GM19023 (cell line): ENCODE measurements at regions not wholly inside any gene's neighbourhood (a gene's known extent, or its start where the extent isn't known, plus 50 kb on each side); places are given as distances from the start of the nearest gene placed in this dataset.
"Not testable (repeated sequence)": the region's sequence is repeated elsewhere in the genome, so short reads cannot be mapped to it uniquely, and the experiment has no call there.

Source experiments
- ATAC-seq: cut with Tn5 transposase; IDR thresholded peaks from one replicate; pipeline ENCODE4 v1.9.1; 2021; ENCODE audit warnings: mild to moderate bottlenecking, moderate library complexity; ENCODE audit not compliant: unreplicated experiment

DNA sequence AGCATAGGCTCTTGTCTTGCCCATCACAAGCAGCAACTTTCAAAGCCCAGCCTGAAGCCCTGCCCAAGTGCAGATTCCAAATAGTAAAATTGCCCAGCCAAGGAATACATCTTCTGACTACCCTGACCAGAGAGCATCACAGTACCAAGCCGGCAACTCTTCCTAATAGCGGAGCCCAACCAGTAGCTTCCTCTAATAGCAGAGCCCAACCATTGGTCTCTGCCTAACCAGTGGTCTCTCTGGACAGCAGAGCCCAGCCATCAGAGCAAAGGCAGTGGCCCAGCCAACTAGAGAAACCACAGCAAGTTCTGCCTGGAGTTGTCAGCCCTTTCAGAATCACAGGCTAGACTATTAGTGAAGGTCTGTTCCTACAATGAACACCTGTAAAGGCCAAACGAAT lies 285.6 kb downstream of the HGF start:
- ATAC-seq: no peak

DNA sequence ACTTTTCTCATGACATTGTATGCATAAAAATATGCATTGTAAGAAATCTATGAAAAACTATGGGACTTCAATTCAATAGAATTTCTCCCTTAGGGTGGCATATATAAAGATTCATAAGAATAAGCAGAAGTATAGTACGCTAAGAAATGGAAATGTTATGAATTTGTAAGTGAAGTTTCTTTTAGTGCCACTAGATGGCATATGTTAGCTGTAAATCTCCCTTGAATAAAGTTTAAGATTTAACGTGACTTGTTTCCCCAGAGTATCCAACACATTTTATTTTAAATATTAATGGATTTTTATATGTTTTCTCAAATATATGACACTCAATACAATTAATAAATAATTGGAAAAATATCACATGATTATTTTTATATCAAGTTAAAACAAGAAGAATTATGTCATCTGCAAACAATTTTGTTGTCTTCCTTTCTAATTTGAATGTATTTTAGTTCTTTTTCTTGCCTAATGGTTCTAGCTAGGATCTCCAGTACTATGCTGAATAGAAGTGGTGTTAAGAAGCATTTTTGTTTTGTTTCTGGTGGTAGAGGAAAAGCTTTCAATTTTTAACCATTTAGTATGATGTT lies 287.2 kb downstream of the HGF start:
- ATAC-seq: no peak

DNA sequence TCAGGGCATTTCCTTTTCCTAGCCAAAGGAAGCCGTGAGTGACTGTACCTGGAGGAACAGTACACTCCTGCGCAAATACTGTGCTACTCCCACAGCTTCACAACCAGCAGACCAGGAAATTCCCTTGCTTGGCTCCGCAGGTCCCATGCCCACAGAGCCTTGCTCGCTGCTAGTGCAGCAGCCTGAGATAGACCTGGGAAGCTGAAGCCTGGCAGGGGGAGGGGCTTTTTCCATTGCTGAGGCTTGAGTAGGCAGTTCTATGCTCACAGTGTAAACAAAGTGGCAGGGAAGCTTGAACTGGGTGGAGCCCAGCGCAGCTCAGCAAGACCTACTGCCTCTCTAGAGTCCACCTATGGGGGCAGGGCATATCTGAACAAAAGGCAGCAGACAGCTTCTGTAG lies 291.2 kb downstream of the HGF start:
- ATAC-seq: no peak

DNA sequence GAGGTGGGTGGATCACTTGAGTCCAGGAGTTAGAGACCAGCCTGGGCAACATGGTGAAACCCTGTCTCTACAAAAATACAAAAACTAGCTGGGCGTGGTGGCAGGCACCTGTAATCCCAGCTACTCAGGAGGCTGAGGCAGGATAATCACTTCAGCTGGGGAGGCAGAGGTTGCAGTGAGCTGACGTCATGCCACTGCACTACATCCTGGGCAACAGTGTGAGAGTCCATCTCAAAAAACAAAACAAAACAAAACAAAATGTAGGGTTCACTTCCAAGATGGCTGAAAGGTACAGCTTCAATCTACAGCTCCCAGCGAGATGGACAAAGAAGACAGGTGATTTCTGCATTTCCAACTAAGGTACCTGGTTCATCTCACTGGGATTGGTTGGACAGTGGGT lies 291.6 kb downstream of the HGF start:
- not testable (repeated sequence) for ATAC-seq

DNA sequence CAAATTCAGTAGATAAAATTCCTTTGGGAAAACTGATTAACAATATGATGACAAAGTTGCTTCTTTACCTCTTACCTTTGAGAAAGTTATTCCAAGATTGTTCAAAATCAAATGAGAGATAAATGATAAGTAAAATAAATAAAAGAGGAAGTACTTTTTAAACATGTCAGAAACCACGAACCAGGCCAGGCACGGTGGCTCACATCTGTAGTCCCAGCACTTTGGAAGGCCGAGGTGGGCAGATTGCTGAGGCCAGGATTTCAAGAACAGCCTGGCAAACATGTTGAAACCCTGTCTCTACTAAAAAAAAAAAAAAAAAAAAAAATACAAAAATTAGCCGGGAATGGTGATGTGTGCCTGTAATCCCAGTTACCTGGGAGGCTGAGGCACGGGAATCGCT lies 296.6 kb downstream of the HGF start:
- ATAC-seq: no peak

DNA sequence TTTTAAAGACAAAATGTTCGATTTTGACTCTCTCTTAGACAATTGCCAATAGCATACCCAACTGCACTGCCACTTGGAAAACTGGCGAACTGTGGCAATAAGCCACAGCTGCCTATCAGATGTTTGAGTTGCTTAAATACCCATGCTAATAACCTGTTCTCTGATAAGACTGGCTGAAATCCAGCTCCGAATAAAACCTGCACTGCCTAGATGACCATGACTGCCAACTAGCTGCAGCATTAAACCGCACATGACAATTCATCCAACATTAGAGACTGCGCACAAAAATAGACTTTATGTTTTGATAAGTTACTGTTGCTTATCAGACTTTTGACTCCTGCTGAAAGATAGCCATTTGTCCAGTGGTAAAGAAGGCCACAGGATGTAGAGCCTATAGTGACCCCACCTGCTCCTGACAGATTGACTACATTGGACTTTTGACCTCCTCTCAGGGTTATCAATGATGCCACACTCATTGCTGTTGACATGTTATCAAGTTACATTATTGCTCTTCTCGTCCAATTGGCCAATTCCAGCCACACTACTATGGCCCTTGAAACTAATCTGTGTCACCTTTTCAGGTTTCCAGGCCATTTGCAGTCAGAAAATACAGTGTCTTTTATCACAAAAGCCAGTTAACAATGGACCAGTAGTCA lies 299.0 kb downstream of the HGF start:
- no peak for ATAC-seq

DNA sequence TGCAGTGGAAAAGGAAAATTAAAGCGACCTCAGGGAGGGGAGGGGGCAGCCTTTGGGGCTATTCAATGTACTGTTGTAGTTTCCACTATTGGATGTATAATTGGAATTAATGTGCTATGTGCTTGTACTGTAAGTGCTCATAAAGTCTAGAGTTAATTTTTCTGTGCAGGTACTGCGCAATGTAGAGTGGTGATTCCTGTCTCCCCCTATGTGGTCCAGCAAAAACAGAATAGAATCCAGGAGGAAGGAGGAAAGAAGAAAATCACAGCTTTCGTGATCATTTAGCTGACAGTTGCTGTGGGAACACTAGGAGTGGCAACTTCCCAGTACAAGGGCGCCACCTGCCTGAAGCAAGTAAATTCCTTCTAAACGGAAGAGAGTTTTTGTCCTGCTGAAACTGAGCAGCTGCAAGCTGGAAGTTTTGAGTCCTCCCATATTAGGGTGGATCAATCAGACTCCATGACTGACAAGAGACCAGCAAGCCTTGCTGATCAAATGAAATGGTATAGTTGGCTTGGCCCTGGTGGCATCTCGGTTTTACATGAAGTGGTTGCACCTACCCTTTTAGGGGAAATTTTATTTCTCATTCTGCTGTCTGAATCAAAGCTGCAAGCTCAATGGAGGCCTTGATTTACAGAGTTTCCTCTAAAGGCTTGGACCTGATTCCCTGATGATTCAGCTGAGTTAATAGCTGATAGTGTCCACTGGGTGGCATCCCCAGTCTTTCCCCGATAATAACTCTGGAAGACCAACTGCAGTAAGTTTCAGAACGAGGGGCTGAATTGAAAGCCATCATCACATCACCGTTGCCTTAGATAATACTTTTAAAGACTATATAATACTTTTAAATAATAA lies 299.8 kb downstream of the HGF start:
- ATAC-seq: no peak

DNA sequence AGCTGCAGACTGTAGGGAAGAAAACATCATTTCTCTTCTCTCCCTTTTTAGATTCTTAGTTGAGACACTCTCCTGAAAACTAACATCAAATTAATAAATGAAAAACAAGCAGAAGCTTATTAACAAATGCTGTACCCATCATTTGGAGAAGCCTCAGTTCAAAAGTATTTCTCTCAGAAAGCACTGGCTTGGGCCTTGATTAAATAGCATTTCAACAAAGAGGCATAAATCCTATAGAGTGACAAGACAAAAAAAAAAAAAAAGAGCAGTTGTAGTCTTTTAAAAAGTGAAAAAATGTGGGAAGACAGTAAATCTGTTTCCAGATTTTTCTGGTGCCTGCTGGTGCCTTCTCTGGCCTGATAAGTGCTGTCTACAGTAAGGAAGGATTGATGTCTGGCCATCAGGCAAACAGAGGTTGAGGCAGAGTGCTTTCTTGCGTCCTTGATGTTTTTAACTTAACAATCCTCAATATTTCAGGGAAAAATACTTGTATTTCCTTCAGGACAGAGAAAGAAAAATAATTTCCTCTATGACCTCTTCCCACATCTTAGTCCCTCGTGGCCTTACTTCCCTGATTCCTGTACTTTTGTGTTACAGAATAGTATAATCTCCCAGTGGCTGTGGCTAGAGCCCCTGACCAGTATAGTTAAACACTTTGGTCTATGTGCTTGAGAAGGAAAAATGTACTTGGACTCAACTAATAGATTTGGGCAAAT lies 300.5 kb downstream of the HGF start:
- no peak for ATAC-seq

DNA sequence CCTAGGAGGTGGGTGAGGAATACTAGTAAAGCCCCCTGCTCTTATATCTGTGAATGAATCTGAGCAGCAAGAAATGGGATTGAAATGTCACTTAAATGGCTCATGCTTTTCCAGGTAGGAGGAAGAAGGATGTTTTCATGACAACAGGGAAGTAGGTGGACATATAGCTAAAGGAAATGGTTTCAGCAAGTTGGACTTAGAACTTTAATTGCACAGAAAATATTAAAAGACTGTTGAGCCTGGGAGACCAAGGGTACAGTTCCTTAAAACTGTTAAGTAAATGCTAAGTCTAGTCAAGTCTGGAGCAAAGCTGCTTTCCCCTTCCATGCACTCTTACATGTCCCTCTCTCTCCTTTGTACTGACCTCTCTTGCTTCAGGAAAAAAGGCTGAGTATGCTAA lies 301.3 kb downstream of the HGF start:
- no peak for ATAC-seq

DNA sequence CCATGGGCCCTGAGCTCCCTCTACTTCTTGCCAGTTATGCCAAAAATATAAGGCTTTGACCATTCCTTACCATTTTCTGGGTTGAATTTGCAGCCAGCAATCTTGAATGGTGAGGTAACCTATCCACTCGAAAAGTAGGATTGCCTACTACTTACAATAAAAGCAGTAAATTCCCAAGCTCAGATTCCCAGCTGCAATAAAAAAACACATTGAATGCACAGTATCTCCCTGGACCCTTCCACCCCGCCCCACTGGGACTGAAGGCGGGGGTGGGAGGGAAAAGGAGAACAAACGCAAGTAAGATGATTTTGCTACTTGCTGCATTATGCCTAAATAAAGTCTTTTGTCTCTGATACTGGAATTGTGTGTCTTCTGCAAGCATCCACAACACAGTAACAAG lies 301.9 kb downstream of the HGF start:
- no peak for ATAC-seq

DNA sequence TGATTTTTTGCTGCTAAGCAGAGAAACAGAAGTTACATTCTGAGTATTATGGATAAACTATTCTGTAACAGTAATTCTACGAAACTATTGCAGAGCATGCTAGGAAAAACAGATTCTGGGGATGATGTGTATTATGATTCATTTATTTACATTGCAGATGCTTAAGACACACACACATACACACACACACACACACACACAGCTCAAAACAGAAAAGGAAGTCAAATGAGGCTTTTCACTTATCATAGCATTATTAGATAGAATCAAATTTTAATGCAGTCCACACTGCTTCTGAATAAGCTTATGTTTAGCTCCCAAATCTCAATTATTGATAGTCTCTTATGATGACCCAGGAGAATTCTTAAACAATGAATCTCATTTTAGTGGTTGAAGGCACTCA lies 307.2 kb downstream of the HGF start:
- no peak for ATAC-seq

DNA sequence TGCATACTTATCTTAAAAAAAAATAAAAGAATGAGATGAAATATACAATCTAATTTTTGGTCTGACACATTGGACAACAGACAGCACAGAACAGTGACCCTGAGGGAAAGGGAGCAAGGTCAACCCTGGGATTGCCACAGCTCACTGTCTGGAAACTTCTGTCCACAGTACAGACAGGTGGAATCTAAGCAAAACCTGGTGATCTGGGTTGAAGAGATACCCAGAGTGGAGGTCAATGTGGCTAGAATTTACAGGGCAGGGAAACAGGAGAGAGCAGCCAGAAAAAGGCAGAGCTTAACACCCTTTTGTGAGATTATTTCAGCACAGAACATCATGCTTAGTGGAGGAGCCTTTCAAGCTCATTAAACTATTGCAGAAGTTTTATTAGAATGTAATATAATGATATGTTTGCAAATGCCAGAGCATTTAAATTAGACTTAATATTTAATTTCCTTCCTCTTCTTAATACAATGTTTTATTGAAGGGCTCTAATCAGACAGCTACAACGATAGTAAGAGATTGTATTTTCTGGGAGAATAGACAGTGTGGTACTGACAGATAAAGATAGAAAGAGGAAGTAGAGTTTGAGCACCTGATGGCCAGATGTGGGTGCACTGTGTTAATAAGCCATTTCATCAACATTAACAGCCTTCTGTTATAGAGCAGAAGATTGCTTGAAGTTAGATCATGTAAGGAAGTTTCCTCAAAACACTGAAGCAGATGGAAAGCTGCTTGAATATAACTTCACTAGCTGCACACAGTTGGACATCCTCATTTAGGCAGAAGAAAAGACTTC lies 309.4 kb downstream of the HGF start:
- ATAC-seq: no peak

DNA sequence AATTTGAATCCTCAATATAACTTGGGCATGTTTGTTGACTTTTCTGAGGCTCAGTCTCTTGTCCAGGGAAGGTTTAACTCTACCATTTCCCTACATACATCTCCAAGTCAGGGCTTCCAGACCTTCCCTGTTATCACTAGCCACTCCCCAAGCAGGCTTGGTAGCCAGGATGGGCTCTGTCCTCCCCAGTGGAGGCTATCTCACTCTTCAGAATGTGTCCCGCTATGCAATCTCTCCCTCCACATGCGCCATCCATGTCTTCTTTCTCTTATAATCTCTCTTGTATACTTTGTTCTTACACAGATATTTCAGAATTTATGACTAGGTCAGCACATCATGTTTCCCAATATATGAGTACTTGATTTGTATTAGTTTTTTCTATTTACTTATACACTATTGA lies 310.4 kb downstream of the HGF start:
- ATAC-seq: no peak

DNA sequence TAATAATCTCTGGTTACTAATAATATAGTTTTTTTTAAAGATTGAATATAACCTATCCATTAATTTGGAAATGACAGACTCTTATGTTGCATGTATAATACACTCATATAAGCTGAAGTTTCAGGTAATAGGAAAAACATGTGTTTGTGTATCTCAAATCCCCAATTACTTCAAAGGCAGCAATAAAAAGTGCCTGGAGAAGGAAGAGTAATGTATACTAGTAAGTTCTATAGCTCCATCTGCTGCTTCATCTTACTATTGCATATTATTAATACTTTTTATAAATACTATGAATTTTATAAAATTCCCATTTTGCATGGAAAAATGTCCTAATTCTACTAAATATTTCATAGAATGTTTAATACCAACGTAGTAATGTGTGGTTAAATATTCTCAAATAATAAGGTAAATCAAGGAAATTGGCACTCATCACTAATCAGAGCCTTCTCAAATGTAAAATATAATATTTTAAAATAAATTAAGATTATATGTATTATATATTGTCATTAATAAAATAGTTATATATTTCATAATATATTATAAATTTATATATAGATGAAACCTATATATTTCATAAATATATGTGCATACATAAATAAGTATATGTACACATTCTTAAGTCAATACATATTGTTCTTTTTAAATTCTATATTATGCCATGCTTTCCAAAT lies 311.9 kb downstream of the HGF start:
- ATAC-seq: no peak

DNA sequence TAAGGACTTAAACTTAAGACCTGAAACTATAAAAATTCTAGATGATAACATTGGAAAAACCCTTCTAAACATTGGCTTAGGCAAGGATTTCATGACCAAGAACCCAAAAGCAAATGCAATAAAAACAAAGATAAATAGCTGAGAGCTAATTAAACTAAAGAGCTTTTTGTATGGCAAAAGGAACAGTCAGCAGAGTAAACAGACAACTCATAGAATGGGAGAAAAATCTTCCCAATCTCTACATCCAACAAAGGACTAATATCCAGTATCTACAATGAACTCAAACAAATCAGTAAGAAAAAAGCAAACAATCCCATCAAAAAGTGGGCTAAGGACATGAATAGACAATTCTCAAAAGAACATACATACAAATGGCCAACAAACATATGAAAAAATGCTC lies 316.1 kb downstream of the HGF start:
- not testable (repeated sequence) for ATAC-seq

DNA sequence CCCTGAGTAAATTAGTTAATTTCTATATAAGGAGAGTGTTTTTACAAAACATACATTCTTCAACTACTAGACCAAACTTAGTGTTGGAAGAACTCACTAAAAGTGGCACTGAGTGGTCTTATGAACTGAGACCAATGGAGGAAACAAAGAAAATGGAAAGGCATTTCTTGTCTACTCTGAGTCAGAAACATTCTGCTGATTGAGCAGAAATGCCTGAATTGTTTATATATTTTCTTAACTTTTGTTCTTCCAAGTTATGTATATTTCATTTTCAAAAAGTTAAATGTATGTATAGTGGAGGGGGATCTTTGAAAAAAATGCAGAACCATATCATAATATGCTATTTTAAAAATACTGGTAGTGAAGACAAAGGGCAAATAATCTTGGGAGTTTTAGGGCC lies 320.7 kb downstream of the HGF start:
- ATAC-seq: no peak

DNA sequence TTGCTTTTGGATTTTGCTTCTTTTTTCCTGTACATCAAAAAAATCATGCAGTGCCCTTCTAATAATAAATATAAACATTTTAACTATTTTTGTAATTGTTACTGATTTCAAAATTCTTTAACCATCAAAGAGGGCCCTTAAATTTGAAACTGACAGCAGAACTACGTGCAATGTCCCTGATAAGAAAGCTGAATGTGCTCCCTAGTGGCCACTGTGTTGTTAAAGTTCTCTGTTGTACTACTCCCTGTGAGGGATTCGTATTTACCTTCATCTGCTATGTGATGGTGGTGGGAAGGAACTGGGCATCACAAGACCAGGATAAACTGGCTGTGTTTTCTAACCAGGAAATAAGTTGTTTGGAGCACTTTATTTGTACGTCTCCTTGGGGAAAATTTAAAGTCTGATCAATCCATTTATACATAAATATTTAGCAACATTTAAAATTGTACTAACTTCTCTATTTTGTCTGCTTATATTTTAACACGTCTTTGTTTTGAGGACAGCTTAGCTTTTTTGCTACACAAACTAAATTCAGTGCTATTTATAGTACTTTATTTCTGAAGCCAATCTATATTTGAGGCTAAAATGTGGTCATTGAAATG lies 322.4 kb downstream of the HGF start:
- ATAC-seq: no peak

DNA sequence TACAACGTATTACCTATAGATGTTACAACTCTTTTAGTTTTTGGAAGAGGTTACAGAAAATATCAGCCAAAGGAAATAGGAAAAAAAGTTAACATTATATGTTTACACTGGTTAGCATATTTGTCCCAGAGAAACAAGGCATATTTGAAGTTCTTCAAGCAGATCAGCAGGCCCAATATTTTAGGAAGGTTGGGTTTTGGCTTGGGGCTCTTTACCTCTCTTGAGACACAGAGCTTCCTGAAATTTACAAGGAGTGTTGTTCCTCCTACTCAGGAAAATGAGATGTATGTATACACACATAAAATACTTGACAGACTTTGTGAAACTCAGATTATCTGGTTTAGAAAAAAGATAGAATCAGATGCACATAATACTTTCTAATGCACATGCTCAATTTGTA lies 323.6 kb downstream of the HGF start:
- no peak for ATAC-seq

DNA sequence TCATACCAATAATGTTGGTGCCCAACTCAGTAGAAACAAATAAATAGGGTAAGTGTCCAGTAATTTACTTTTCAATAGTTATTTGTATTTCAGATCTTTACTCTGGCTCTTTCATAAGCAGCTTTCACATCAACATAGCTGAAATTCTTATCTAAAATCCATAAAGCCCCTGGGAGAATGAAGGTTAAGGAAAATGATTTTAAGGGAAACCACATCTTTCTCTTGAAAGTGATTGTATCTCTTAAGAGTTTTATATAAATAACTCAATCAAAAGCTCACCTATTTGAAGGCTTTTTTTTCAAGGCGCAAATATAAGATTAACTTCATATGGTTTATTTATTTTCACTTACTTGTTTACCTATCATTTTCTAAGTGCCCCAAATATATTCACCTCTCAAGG lies 324.4 kb downstream of the HGF start:
- ATAC-seq: no peak

DNA sequence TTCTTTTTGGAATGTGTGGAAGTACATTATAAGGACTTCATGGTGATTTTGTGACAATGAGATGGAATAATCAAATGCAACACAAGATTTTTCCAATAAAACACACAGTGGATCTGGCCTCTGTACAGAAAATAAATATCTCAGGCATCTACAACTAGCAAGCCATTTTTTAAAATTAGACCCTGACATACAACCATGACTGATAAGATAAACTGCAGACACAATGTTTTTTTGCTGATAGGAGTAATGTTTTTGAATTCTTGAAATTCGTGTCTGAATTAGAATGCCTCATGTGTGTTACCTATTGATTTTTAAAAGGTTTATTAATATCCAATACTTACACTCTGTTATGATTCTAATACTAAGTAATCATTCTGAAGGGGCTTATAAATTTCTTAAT lies 328.1 kb downstream of the HGF start:
- ATAC-seq: no peak
